Neuronal stem cell (in vitro differentiated cells): ENCODE measurements at regions not wholly inside any gene's neighbourhood (a gene's known extent, or its start where the extent isn't known, plus 50 kb on each side); places are given as distances from the start of the nearest gene placed in this dataset.

ENCODE experiments used
- DNase-seq: peaks from one replicate; pipeline ENCODE4 v3.0.0-alpha.2; 2013; ENCODE audit warnings: low spot score
- H2AFZ ChIP-seq: one replicate; pipeline ENCODE4 v1.6.1; 2013; ENCODE audit warnings: mild to moderate bottlenecking, low read length, inconsistent platforms
- H2AK5ac ChIP-seq: 2 replicates; pipeline ENCODE4 v1.6.1; 2013; ENCODE audit warnings: low read depth, mild to moderate bottlenecking, inconsistent platforms, low read length, moderate library complexity, mixed read lengths
- H2BK120ac ChIP-seq: 2 replicates; pipeline ENCODE4 v1.6.1; 2013; ENCODE audit warnings: low read depth, mild to moderate bottlenecking, inconsistent platforms, low read length, moderate library complexity, mixed read lengths
- H2BK12ac ChIP-seq: one replicate; pipeline ENCODE4 v1.6.1; 2013; ENCODE audit warnings: low read length, inconsistent platforms
- H2BK15ac ChIP-seq: 2 replicates; pipeline ENCODE4 v1.6.1; 2013; ENCODE audit warnings: mild to moderate bottlenecking, low read length, inconsistent platforms, mixed read lengths
- H2BK5ac ChIP-seq: one replicate; pipeline ENCODE4 v1.6.1; 2013; ENCODE audit warnings: inconsistent platforms, mild to moderate bottlenecking, low read length, moderate library complexity
- H3K14ac ChIP-seq: one replicate; pipeline ENCODE4 v1.6.1; 2013; ENCODE audit warnings: low read length, inconsistent platforms
- H3K18ac ChIP-seq: 2 replicates; pipeline ENCODE4 v1.6.1; 2013; ENCODE audit warnings: low read length, inconsistent platforms
- H3K23ac ChIP-seq: 2 replicates; pipeline ENCODE4 v1.6.1; 2013; ENCODE audit warnings: low read depth, mild to moderate bottlenecking, mixed read lengths, low read length, inconsistent platforms; ENCODE audit not compliant: poor library complexity
- H3K27ac ChIP-seq: replicated peaks from 3 replicates; pipeline ENCODE4 v1.5.1; 2013; ENCODE audit warnings: low read length, inconsistent platforms
- H3K27me3 ChIP-seq, 3 experiments: 2 replicates each; pipeline ENCODE4 v1.6.1; 2013; ENCODE audit warnings: low read length in 3 of 3, mild to moderate bottlenecking in 2 of 3, inconsistent platforms in 1 of 3, low read depth in 1 of 3, mixed read lengths in 1 of 3, moderate library complexity in 1 of 3; ENCODE audit not compliant: control insufficient read depth in 3 of 3, insufficient read depth in 3 of 3
- H3K36me3 ChIP-seq, 2 donors: replicated peaks in 1 of 2; 2 replicates each; pipeline ENCODE4 v1.6.1; 2013; ENCODE audit warnings: low read length in 2 of 2; ENCODE audit not compliant: control insufficient read depth in 2 of 2, insufficient read depth in 2 of 2
- H3K4ac ChIP-seq: 2 replicates; pipeline ENCODE4 v1.6.1; 2013; ENCODE audit warnings: inconsistent platforms, mild to moderate bottlenecking, low read length, moderate library complexity
- H3K4me1 ChIP-seq, 2 donors: 1 replicate in 1 of 2; 2 replicates in 1 of 2; pipeline ENCODE4 v1.6.1; 2013; ENCODE audit warnings: low read length in 2 of 2, low read depth in 1 of 2; ENCODE audit not compliant: control insufficient read depth in 2 of 2, insufficient read depth in 1 of 2
- H3K4me2 ChIP-seq: one replicate; pipeline ENCODE4 v1.6.1; 2013; ENCODE audit warnings: mild to moderate bottlenecking, low read length, inconsistent platforms; ENCODE audit not compliant: insufficient read depth, poor library complexity, severe bottlenecking
- H3K4me3 ChIP-seq, 2 donors: 2 replicates each; pipeline ENCODE4 v1.5.1; 2013; ENCODE audit warnings: low read length in 2 of 2, mild to moderate bottlenecking in 2 of 2, inconsistent platforms in 1 of 2, moderate library complexity in 1 of 2
- H3K79me1 ChIP-seq: one replicate; pipeline ENCODE4 v1.6.1; 2013; ENCODE audit warnings: low read depth, mild to moderate bottlenecking, inconsistent platforms, low read length, moderate library complexity
- H3K9ac ChIP-seq: one replicate; pipeline ENCODE4 v1.6.1; 2013; ENCODE audit warnings: mild to moderate bottlenecking, low read depth, low read length, inconsistent platforms; ENCODE audit not compliant: poor library complexity
- H3K9me3 ChIP-seq, 2 donors: replicated peaks in 1 of 2; 2 replicates each; pipeline versions ENCODE3 to v1.6.1; 2013; ENCODE audit warnings: low read length in 2 of 2, mild to moderate bottlenecking in 2 of 2, inconsistent platforms in 1 of 2, low read depth in 1 of 2, mixed read lengths in 1 of 2, moderate library complexity in 1 of 2; ENCODE audit not compliant: control insufficient read depth in 2 of 2, insufficient read depth in 1 of 2
- H4K8ac ChIP-seq: one replicate; pipeline ENCODE4 v1.6.1; 2013; ENCODE audit warnings: low read depth, mild to moderate bottlenecking, inconsistent platforms, low read length, moderate library complexity
- H4K91ac ChIP-seq: one replicate; pipeline ENCODE4 v1.6.1; 2013; ENCODE audit warnings: low read length, low read depth, mild to moderate bottlenecking, inconsistent platforms; ENCODE audit not compliant: poor library complexity
- WGBS, 2 donors: extraction: QIAGEN DNeasy Blood & Tissue Kit; methylation state at CpG; one replicate each; pipeline ENCODE4 v1.1.7; 2013; ENCODE audit warnings: missing lambda C conversion rate in 2 of 2, mixed read lengths in 1 of 2; ENCODE audit not compliant: insufficient read length in 2 of 2, insufficient replicate concordance in 1 of 2; ENCODE audit errors: extremely low coverage in 2 of 2; 5-methylcytosine and 5-hydroxymethylcytosine counted together

GRCh38 chr2:236882074-236882473 is 203.6 kb upstream of the COPS8 start:
- no peak for DNase-seq
- no peak overlapping the region for H3K4me2 ChIP-seq
- no peak overlapping the region for H3K27ac ChIP-seq
- H3K18ac ChIP-seq = no peak overlapping the region
- H4K8ac ChIP-seq = no peak overlapping the region
- no peak overlapping the region for H2AK5ac ChIP-seq
- no peak overlapping the region for H3K9ac ChIP-seq
- H2AFZ ChIP-seq = no peak overlapping the region
- H2BK5ac ChIP-seq = no peak overlapping the region
- no peak overlapping the region for H3K23ac ChIP-seq
- H3K14ac ChIP-seq = no peak overlapping the region
- H3K36me3 ChIP-seq = no peaks in the 10 kb centered on the region
- no peaks in the 10 kb centered on the region for H3K4me1 ChIP-seq
- H3K9me3 ChIP-seq = peaks cover 0 to 19% of the 10 kb centered on the region in 2 donors
- H2BK12ac ChIP-seq = no peak overlapping the region
- no CpG with 5 or more reads among the region's 2 CpGs for WGBS, 2 donors
- H3K79me1 ChIP-seq = no peaks in the 10 kb centered on the region
- H4K91ac ChIP-seq = no peak overlapping the region
- no peak overlapping the region for H3K4me3 ChIP-seq
- H3K4ac ChIP-seq = no peak overlapping the region
- H2BK120ac ChIP-seq = no peak overlapping the region
- no peaks in the 10 kb centered on the region for H3K27me3 ChIP-seq
- H2BK15ac ChIP-seq = no peak overlapping the region

- Histone ChIP-seq H2BK5ac (no peak overlapping the region), H3K4me1 (no peaks in the 10 kb centered on the region), H4K91ac (no peak overlapping the region), H3K36me3 (no peaks in the 10 kb centered on the region), H3K4me3 (no peak overlapping the region), H3K9ac (no peak overlapping the region), H3K14ac (no peak overlapping the region), H3K23ac (no peak overlapping the region), H2BK15ac (no peak overlapping the region), H4K8ac (no peak overlapping the region), H3K27me3 (no peaks in the 10 kb centered on the region), H3K18ac (no peak overlapping the region), H2BK120ac (no peak overlapping the region), H3K79me1 (no peaks in the 10 kb centered on the region), H2AFZ (no peak overlapping the region), H3K9me3 (peaks cover 0 to 19% of the 10 kb centered on the region in 2 donors), H3K4ac (no peak overlapping the region), H3K4me2 (no peak overlapping the region), H2BK12ac (no peak overlapping the region), H2AK5ac (no peak overlapping the region), H3K27ac (no peak overlapping the region)
- WGBS, 2 donors = no CpG with 5 or more reads among the region's 7 CpGs
- no peak for DNase-seq
Measured at GRCh38 chr2:236882930-236883329, 202.8 kb upstream of the COPS8 start.

GRCh38 chr2:236883819-236884218 is 201.9 kb upstream of the COPS8 start:
- H2BK12ac ChIP-seq = no peak overlapping the region
- H4K91ac ChIP-seq = no peak overlapping the region
- H3K18ac ChIP-seq = no peak overlapping the region
- no peak for DNase-seq
- H3K4me2 ChIP-seq = no peak overlapping the region
- no peak overlapping the region for H2AFZ ChIP-seq
- H3K14ac ChIP-seq = no peak overlapping the region
- H3K9me3 ChIP-seq = peaks cover 0 to 19% of the 10 kb centered on the region in 2 donors
- no peak overlapping the region for H3K4ac ChIP-seq
- H3K79me1 ChIP-seq = no peaks in the 10 kb centered on the region
- H4K8ac ChIP-seq = no peak overlapping the region
- H2BK120ac ChIP-seq = no peak overlapping the region
- no peaks in the 10 kb centered on the region for H3K36me3 ChIP-seq
- H2BK5ac ChIP-seq = no peak overlapping the region
- H2BK15ac ChIP-seq = no peak overlapping the region
- no peaks in the 10 kb centered on the region for H3K27me3 ChIP-seq
- no peak overlapping the region for H3K27ac ChIP-seq
- no peaks in the 10 kb centered on the region for H3K4me1 ChIP-seq
- H3K9ac ChIP-seq = no peak overlapping the region
- no peak overlapping the region for H3K23ac ChIP-seq
- no peak overlapping the region for H3K4me3 ChIP-seq
- H2AK5ac ChIP-seq = no peak overlapping the region
- WGBS, 2 donors = no CpG with 5 or more reads among the region's 1 CpG

- Histone ChIP-seq H3K36me3 (no peaks in the 10 kb centered on the region), H3K27me3 (no peaks in the 10 kb centered on the region), H4K91ac (no peak overlapping the region), H3K9me3 (peaks cover 0 to 19% of the 10 kb centered on the region in 2 donors), H2AK5ac (no peak overlapping the region), H3K9ac (no peak overlapping the region), H3K4ac (no peak overlapping the region), H3K4me3 (no peak overlapping the region), H3K14ac (no peak overlapping the region), H3K4me2 (no peak overlapping the region), H4K8ac (no peak overlapping the region), H3K27ac (no peak overlapping the region), H3K18ac (peak overlapping the region; percentile 28), H2BK12ac (no peak overlapping the region), H3K4me1 (no peaks in the 10 kb centered on the region), H3K23ac (no peak overlapping the region), H3K79me1 (no peaks in the 10 kb centered on the region), H2AFZ (no peak overlapping the region), H2BK120ac (no peak overlapping the region), H2BK15ac (no peak overlapping the region), H2BK5ac (no peak overlapping the region)
- no CpG with 5 or more reads among the region's 5 CpGs for WGBS, 2 donors
- DNase-seq = no peak
Measured at GRCh38 chr2:236884569-236885175, 201.0 kb upstream of the COPS8 start.
